ENCODE measurements at regions not wholly inside any gene's neighbourhood (a gene's known extent, or its start where the extent isn't known, plus 50 kb on each side); places are given as distances from the start of the nearest gene placed in this dataset.

DNA sequence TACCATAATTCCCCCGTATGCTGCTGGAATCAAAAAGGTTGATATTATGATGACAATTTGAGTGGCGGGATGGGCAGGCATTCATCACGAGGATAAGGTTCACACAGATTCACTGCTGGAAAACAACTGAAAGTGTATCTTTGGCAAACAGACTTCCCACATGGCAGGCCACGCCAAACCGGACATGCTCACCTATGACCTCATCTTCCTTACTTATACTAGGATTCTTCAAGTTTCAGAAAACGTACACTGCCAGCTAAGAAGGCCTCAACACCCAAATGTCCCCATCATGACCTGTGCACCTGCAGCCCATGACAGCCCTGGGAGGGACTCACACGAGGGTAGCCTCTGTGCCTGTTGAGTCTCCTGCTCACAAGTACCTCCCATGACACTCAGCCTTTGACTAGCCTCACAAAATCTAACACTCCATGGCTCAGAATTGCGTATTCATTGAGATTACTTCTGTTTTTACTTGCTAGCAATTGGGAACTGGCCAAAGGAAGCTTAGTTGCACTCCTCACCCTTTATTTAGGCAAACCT, 259.0 kb upstream of the GHITM start:
- peaks cover 9 to 10% of the 10 kb centered on the region in 2 donors for H3K4me1 ChIP-seq
- intact Hi-C loops (cut with DNase I), result no loop called here
- no peaks in the 10 kb centered on the region for H3K9me3 ChIP-seq
- H3K27me3 ChIP-seq, result no peaks in the 10 kb centered on the region
- H3K27ac ChIP-seq, result no peak overlapping the region
- no peak for DNase-seq
- no peaks in the 10 kb centered on the region for H3K36me3 ChIP-seq
- no peak overlapping the region for H3K4me3 ChIP-seq (replicated peaks in 1 of 3)
- no peak for TF ChIP-seq POLR2A (IDR thresholded peaks at IDR 0.05)
- TF ChIP-seq, protein P1, sequence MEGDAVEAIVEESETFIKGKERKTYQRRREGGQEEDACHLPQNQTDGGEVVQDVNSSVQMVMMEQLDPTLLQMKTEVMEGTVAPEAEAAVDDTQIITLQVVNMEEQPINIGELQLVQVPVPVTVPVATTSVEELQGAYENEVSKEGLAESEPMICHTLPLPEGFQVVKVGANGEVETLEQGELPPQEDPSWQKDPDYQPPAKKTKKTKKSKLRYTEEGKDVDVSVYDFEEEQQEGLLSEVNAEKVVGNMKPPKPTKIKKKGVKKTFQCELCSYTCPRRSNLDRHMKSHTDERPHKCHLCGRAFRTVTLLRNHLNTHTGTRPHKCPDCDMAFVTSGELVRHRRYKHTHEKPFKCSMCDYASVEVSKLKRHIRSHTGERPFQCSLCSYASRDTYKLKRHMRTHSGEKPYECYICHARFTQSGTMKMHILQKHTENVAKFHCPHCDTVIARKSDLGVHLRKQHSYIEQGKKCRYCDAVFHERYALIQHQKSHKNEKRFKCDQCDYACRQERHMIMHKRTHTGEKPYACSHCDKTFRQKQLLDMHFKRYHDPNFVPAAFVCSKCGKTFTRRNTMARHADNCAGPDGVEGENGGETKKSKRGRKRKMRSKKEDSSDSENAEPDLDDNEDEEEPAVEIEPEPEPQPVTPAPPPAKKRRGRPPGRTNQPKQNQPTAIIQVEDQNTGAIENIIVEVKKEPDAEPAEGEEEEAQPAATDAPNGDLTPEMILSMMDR (IDR thresholded peaks at IDR 0.05), result no peak
- 78 to 82% methylated on average over 8 of the region's 8 CpGs for WGBS, 2 donors

DNA sequence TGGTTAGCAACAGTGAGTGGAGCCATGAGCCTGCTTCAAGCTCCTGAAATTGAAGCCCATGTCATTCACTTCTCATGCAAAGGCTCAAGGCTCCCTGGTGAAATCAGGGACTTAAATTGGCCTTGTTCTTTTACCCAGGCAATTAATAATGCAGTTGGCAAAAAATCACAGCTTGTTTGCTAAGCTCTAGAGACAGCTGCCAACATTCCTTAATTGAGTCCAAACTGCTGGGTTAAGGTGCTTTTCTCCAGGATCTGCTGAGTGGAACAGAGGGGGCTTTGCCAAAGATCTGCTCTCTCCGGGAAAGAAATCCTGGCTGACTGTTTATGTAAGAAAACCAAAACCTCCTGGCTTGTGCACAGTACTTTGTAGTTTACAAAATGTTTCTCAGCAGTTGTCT, 257.6 kb upstream of the GHITM start:
- no peak for TF ChIP-seq POLR2A (IDR thresholded peaks at IDR 0.05)
- TF ChIP-seq, protein P1 (IDR thresholded peaks at IDR 0.05), result no peak
- Histone ChIP-seq H3K27ac (peak overlapping the region in 2 of 3 donors; percentile 2 to 42), H3K27me3 (no peaks in the 10 kb centered on the region), H3K4me1 (peaks cover 9 to 10% of the 10 kb centered on the region in 2 donors), H3K9me3 (no peaks in the 10 kb centered on the region), H3K36me3 (no peaks in the 10 kb centered on the region), H3K4me3 (replicated peaks in 1 of 3) (no peak overlapping the region)
- intact Hi-C loops (cut with DNase I), result no loop called here
- WGBS, 2 donors, result 0 to 8% methylated on average over 1 of the region's 1 CpG
- peak; percentile 26 to 41 for DNase-seq

DNA sequence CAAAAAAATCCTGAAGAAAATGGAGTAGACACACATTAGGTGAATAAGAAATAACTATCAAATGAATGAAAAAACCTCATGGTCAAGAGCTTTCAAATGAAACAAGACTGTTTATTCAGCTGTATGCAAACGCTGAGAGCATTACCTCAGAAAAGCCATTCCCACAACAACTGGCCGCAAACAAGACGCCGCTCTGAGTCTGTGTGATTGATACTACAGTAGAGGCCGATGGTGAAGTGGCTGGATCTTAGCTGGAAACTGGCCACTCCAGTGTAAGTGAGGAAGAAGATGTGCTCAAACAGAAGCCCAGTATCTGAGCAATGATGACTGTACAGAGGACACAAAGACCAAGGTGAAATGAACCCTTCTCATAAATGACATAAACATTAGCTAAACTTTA, 252.4 kb upstream of the GHITM start:
- Histone ChIP-seq H3K27ac (no peak overlapping the region), H3K36me3 (no peaks in the 10 kb centered on the region), H3K4me3 (replicated peaks in 1 of 3) (no peak overlapping the region), H3K27me3 (no peaks in the 10 kb centered on the region), H3K9me3 (no peaks in the 10 kb centered on the region), H3K4me1 (peaks cover 0 to under 1% of the 10 kb centered on the region in 2 donors)
- DNase-seq, result no peak
- 55 to 58% methylated on average over 5 of the region's 5 CpGs for WGBS, 2 donors
- TF ChIP-seq, protein P1 (IDR thresholded peaks at IDR 0.05), result no peak
- no peak for TF ChIP-seq POLR2A (IDR thresholded peaks at IDR 0.05)
- intact Hi-C loops (cut with DNase I), result no loop called here

DNA sequence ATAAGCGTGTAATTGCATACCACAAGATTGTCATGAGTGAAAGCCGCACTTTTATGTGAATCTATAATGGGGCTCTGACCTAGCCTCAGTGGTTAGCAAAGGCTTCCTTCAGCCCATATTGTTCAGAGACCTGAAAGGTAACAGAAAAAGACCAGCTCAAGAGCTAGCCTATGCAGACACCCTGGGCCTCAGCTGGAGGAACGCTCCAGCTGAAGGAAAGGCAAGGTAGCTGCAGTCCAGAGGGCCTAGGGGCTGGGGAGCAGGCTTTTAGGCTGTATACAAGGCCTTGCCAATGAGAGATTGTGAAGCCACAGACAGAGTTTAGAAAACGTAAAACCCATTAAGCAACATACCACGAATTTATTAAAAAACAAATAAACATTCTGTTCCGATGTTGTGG, 246.6 kb upstream of the GHITM start:
- intact Hi-C loops (cut with DNase I), result no loop called here
- H3K4me1 ChIP-seq, result no peaks in the 10 kb centered on the region
- H3K36me3 ChIP-seq, result no peaks in the 10 kb centered on the region
- 83 to 95% methylated on average over 6 of the region's 6 CpGs for WGBS, 2 donors
- no peak overlapping the region for H3K27ac ChIP-seq
- H3K9me3 ChIP-seq, result no peaks in the 10 kb centered on the region
- DNase-seq, result no peak
- no peaks in the 10 kb centered on the region for H3K27me3 ChIP-seq
- TF ChIP-seq, protein P1 (IDR thresholded peaks at IDR 0.05), result no peak
- TF ChIP-seq POLR2A (IDR thresholded peaks at IDR 0.05), result no peak
- H3K4me3 ChIP-seq (replicated peaks in 1 of 3), result no peak overlapping the region

DNA sequence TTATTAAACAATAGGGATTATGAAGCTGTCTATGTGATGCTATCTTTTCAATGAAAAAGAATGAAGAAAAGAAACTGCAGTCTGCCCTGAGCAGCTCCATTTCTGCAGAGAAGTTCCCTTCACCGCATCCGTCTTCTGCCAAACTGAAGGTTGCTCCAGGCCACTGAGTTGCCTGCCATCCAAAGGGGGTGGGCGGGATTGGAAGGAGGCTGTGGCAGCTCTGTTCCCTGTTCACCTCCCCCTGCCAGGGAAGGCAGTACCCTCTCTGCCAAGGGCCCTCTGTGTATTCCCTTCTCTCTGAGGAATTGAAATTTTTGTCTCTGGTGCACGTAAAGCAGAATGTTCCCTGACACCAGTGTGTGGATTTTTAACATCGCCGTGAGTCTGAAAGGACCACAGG, 243.1 kb upstream of the GHITM start:
- TF ChIP-seq, protein P1 (IDR thresholded peaks at IDR 0.05), result no peak
- no peak for TF ChIP-seq POLR2A (IDR thresholded peaks at IDR 0.05)
- no peak overlapping the region for H3K4me3 ChIP-seq (replicated peaks in 1 of 3)
- WGBS, 2 donors, result 87 to 93% methylated on average over 6 of the region's 6 CpGs
- intact Hi-C loops (cut with DNase I), result no loop called here
- no peaks in the 10 kb centered on the region for H3K36me3 ChIP-seq
- DNase-seq, result no peak
- H3K4me1 ChIP-seq, result no peaks in the 10 kb centered on the region
- no peak overlapping the region for H3K27ac ChIP-seq
- H3K9me3 ChIP-seq, result no peaks in the 10 kb centered on the region
- no peaks in the 10 kb centered on the region for H3K27me3 ChIP-seq

All from thyroid gland (tissue), 4 donors.